C4-2B (cell line): ENCODE measurements at regions not wholly inside any gene's neighbourhood (a gene's known extent, or its start where the extent isn't known, plus 50 kb on each side); places are given as distances from the start of the nearest gene placed in this dataset.
A peak's percentile ranks its signal among the peaks of the same experiment; 100 is the strongest.

Experiments used
- H3K27ac ChIP-seq: fragments of 450-650 bp; 2 replicates; pipeline ENCODE4 v1.5.1; 2017
- ZFX ChIP-seq: fragments of 450-650 bp; IDR thresholded peaks from 2 replicates; pipeline ENCODE4 v1.6.1; 2017
- TF ChIP-seq, protein P1 (sequence below): fragments of 450-650 bp; conservative IDR thresholded peaks from 2 replicates; pipeline ENCODE4 v1.5.1; 2017; ENCODE audit warnings: mild to moderate bottlenecking

GRCh38 chr11:71145988-71146824 is 106.2 kb downstream of the SHANK2 start:
- no peak for TF ChIP-seq ZFX
- TF ChIP-seq, protein P1, sequence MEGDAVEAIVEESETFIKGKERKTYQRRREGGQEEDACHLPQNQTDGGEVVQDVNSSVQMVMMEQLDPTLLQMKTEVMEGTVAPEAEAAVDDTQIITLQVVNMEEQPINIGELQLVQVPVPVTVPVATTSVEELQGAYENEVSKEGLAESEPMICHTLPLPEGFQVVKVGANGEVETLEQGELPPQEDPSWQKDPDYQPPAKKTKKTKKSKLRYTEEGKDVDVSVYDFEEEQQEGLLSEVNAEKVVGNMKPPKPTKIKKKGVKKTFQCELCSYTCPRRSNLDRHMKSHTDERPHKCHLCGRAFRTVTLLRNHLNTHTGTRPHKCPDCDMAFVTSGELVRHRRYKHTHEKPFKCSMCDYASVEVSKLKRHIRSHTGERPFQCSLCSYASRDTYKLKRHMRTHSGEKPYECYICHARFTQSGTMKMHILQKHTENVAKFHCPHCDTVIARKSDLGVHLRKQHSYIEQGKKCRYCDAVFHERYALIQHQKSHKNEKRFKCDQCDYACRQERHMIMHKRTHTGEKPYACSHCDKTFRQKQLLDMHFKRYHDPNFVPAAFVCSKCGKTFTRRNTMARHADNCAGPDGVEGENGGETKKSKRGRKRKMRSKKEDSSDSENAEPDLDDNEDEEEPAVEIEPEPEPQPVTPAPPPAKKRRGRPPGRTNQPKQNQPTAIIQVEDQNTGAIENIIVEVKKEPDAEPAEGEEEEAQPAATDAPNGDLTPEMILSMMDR = no peak
- no peak overlapping the region for H3K27ac ChIP-seq

DNA sequence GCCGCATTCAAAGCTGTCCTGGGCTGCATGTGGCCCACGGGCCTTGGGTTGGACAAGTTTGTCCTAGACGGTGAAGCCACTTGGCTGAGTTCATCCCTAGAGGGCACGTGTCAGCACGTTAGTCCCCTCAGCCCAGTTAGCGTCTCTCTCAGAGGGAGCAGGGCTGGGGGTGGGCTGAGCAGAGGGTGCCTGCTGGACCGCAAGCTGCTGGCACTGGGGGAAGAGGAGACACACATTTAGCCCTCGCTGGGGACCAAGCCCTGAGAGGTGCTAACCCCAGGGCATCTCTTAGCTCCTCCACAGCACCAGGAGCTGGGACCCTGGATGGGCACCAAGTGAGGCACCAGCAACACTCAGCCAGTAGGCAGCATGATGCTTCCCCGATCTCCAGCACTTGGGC is 107.0 kb downstream of the SHANK2 start:
- TF ChIP-seq ZFX = no peak
- TF ChIP-seq, protein P1 = no peak
- H3K27ac ChIP-seq = no peak overlapping the region

- H3K27ac ChIP-seq = no peak overlapping the region
- TF ChIP-seq ZFX = no peak
- TF ChIP-seq, protein P1 = no peak
These were observed 107.6 kb downstream of the SHANK2 start for GRCh38 chr11:71144736-71145135.

- no peak overlapping the region for H3K27ac ChIP-seq
- no peak for TF ChIP-seq ZFX
- TF ChIP-seq, protein P1 = no peak
These were observed 108.4 kb downstream of the SHANK2 start for GRCh38 chr11:71144010-71144409.

DNA sequence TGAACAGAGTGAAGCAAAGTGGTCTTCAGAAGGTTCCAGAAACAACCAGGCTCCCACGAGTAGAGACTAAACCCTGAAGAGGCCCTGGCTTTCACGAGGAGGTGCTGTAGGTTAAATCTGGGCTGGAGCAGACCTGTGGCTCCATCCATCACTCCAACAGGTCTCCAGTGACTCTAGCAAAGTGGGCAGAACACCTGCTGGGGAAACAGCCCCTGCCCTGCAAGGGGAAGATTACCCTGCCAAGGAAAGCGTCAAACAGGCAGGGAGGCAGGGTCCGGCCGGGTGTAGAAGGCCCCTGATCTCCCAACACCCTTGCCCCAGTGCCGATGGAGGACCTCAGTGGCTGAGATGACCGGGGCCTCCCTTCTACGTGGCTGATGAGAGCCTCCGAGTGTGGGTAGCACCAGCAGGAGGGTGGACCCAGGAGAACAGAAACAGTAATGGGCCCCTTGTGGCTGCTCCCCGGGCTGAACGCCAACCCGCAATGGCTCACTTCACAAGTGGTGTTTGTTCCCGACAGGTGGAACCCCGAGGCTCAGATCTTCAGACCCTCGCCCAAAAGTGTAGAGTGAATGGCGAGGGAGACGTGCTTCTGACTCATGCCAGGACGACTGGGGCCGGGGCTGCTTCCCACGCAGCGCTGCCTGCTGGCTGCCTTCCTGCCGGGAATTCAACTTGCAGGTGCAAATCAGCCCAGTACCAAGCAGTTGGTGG is 112.0 kb downstream of the SHANK2 start:
- peak overlapping the region; percentile 41 for H3K27ac ChIP-seq
- TF ChIP-seq, protein P1 = no peak
- no peak for TF ChIP-seq ZFX

- H3K27ac ChIP-seq = peak overlapping the region; percentile 41
- no peak for TF ChIP-seq ZFX
- TF ChIP-seq, protein P1 = no peak
These were observed 112.7 kb downstream of the SHANK2 start for GRCh38 chr11:71139516-71140205.
